ENCODE measurements at regions not wholly inside any gene's neighbourhood (a gene's known extent, or its start where the extent isn't known, plus 50 kb on each side); places are given as distances from the start of the nearest gene placed in this dataset.
"Not testable (repeated sequence)": the region's sequence is repeated elsewhere in the genome, so short reads cannot be mapped to it uniquely, and the experiment has no call there.

DNA sequence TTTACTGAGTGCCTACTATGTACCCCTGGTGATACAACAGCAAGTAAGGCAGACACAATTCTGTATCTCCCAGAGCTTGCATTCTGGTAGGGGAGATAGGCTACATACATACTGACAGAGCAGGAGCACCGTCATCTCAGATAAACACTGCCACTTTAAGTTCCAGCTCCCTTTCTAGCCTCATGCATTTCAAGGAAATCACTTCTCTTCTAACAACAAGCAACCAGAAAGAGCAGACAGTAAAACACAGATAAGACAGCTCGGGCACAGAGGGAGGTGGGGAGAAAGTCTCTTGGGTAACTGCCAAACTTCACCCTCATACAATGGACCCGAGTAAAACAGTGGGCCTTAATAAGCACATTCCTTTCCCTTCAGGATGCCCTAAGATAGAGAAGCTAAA, 169.6 kb downstream of the UTP18 start:
- TF ChIP-seq, protein P1, sequence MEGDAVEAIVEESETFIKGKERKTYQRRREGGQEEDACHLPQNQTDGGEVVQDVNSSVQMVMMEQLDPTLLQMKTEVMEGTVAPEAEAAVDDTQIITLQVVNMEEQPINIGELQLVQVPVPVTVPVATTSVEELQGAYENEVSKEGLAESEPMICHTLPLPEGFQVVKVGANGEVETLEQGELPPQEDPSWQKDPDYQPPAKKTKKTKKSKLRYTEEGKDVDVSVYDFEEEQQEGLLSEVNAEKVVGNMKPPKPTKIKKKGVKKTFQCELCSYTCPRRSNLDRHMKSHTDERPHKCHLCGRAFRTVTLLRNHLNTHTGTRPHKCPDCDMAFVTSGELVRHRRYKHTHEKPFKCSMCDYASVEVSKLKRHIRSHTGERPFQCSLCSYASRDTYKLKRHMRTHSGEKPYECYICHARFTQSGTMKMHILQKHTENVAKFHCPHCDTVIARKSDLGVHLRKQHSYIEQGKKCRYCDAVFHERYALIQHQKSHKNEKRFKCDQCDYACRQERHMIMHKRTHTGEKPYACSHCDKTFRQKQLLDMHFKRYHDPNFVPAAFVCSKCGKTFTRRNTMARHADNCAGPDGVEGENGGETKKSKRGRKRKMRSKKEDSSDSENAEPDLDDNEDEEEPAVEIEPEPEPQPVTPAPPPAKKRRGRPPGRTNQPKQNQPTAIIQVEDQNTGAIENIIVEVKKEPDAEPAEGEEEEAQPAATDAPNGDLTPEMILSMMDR (IDR thresholded peaks at IDR 0.05; ENCODE audit: low read length): not testable (repeated sequence)
- not testable (repeated sequence) for TF ChIP-seq EZH2 (IDR thresholded peaks at IDR 0.05; ENCODE audit: borderline replicate concordance, low read length)
